ENCODE measurements at regions not wholly inside any gene's neighbourhood (a gene's known extent, or its start where the extent isn't known, plus 50 kb on each side); places are given as distances from the start of the nearest gene placed in this dataset.

- no peaks in the 10 kb centered on the region for H3K36me3 Mint-ChIP-seq (ENCODE audit: low read depth)
- H3K9me3 Mint-ChIP-seq (ENCODE audit: insufficient read depth), result no peaks in the 10 kb centered on the region
- ChIA-PET POLR2A (no interaction called here), CTCF (interaction anchor here (1.3 kb wide), 1 partner anchor 280 kb away, joined by 3 read pairs; no protein-coding TSS in a partner anchor)
- peaks cover 13% of the 10 kb centered on the region for H3K27me3 Mint-ChIP-seq (ENCODE audit: low read depth)
- peaks cover 13% of the 10 kb centered on the region for H3K4me1 Mint-ChIP-seq (ENCODE audit: low read depth)
- H3K27ac Mint-ChIP-seq, result no peak overlapping the region
- H3K4me3 Mint-ChIP-seq, result no peak overlapping the region
- ATAC-seq, result no peak
- DNase-seq, result no peak
Observed at GRCh38 chr4:26268246-26268645, 52.6 kb upstream of the RBPJ start.

GRCh38 chr4:26269038-26269437, 51.8 kb upstream of the RBPJ start:
- CTCF ChIA-PET, result interaction anchor here (1.3 kb wide), 1 partner anchor 280 kb away, joined by 3 read pairs; no protein-coding TSS in a partner anchor
- H3K9me3 Mint-ChIP-seq (ENCODE audit: insufficient read depth), result no peaks in the 10 kb centered on the region
- ATAC-seq, result no peak

More at GRCh38 chr4:26269038-26269437, 51.8 kb upstream of the RBPJ start:
- Mint-ChIP-seq H3K27me3 (ENCODE audit: low read depth) (peaks cover 13% of the 10 kb centered on the region), H3K4me3 (no peak overlapping the region), H3K27ac (no peak overlapping the region), H3K36me3 (ENCODE audit: low read depth) (no peaks in the 10 kb centered on the region), H3K4me1 (ENCODE audit: low read depth) (peaks cover 21% of the 10 kb centered on the region)
- POLR2A ChIA-PET, result no interaction called here
- no peak for DNase-seq
